ENCODE measurements at regions not wholly inside any gene's neighbourhood (a gene's known extent, or its start where the extent isn't known, plus 50 kb on each side); places are given as distances from the start of the nearest gene placed in this dataset.

GRCh38 chr3:25266677-25267076 is 161.4 kb upstream of the RARB start:
- no peak for DNase-seq

- DNase-seq, result no peak
Observed at GRCh38 chr3:25272090-25272489, 156.0 kb upstream of the RARB start.

- no peak for DNase-seq
Observed at GRCh38 chr3:25273582-25274171, 154.4 kb upstream of the RARB start.

GRCh38 chr3:25277503-25277902 is 150.6 kb upstream of the RARB start:
- DNase-seq, result no peak

- no peak for DNase-seq
Observed at GRCh38 chr3:25281041-25281731, 146.9 kb upstream of the RARB start.

- DNase-seq, result no peak
Observed at GRCh38 chr3:25281732-25282126, 146.3 kb upstream of the RARB start.

GRCh38 chr3:25283613-25284012 is 144.4 kb upstream of the RARB start:
- no peak for DNase-seq

GRCh38 chr3:25284249-25284648 is 143.8 kb upstream of the RARB start:
- no peak for DNase-seq

- no peak for DNase-seq
Observed at GRCh38 chr3:25287291-25287884, 140.7 kb upstream of the RARB start.

- DNase-seq, result no peak
Observed at GRCh38 chr3:25288413-25288812, 139.7 kb upstream of the RARB start.

- DNase-seq, result no peak
Observed at GRCh38 chr3:25289156-25289555, 138.9 kb upstream of the RARB start.

GRCh38 chr3:25289663-25290062 is 138.4 kb upstream of the RARB start:
- no peak for DNase-seq

GRCh38 chr3:25291481-25291905 is 136.6 kb upstream of the RARB start:
- DNase-seq, result no peak

- DNase-seq, result no peak
Observed at GRCh38 chr3:25292036-25292435, 136.0 kb upstream of the RARB start.

GRCh38 chr3:25292595-25292994 is 135.5 kb upstream of the RARB start:
- DNase-seq, result no peak

- DNase-seq, result no peak
Observed at GRCh38 chr3:25293736-25294135, 134.3 kb upstream of the RARB start.

- no peak for DNase-seq
Observed at GRCh38 chr3:25294169-25294805, 133.8 kb upstream of the RARB start.

- DNase-seq, result no peak
Observed at GRCh38 chr3:25297667-25298585, 130.1 kb upstream of the RARB start.

GRCh38 chr3:25300141-25300540 is 127.9 kb upstream of the RARB start:
- no peak for DNase-seq

GRCh38 chr3:25304916-25305315 is 123.1 kb upstream of the RARB start:
- no peak for DNase-seq

GRCh38 chr3:25306066-25306465 is 122.0 kb upstream of the RARB start:
- no peak for DNase-seq

GRCh38 chr3:25306705-25307104 is 121.4 kb upstream of the RARB start:
- DNase-seq, result no peak

- DNase-seq, result no peak
Observed at GRCh38 chr3:25313286-25313685, 114.8 kb upstream of the RARB start.
